GM12878 (cell line): ENCODE measurements at regions not wholly inside any gene's neighbourhood (a gene's known extent, or its start where the extent isn't known, plus 50 kb on each side); places are given as distances from the start of the nearest gene placed in this dataset.

Source experiments
- ATAC-seq: fragments of 200-7000 bp; cut with Tn5 transposase; 3 replicates; pipeline ENCODE4 v1.9.1; 2020; ENCODE audit warnings: mild to moderate bottlenecking, moderate library complexity
- BruUV-seq: library from RNA; stranded (reverse); fragments of 400-500 nt; replicated peaks from 2 replicates; lab custom pipeline; 2021; lab: Mats Ljungman, UMichigan
- CTCF ChIA-PET: fragments of 300-600 bp; sonication (Branson Sonifier 250); formaldehyde crosslinking; extraction: SDS; loops from one replicate; lab custom pipeline; 2021; ENCODE audit warnings: inconsistent platforms; lab: Yijun Ruan, JAX
- POLR2A ChIA-PET: fragments of 350-600 bp; formaldehyde crosslinking; extraction: SDS; loops from one replicate; lab custom pipeline; 2021; ENCODE audit warnings: inconsistent platforms; lab: Charles Lee
- RAD21 ChIA-PET: fragments of 300-600 bp; sonication (Branson Sonifier 250); formaldehyde crosslinking; loops from one replicate; lab custom pipeline; 2023; ENCODE audit warnings: antibody characterized with exemption; ENCODE audit not compliant: unreplicated experiment; lab: Charles Lee
- SMC1A ChIA-PET: fragments of 300-600 bp; sonication (Branson Sonifier 250); formaldehyde crosslinking; loops from one replicate; lab custom pipeline; 2023; ENCODE audit not compliant: unreplicated experiment, uncharacterized antibody; lab: Charles Lee
- DNase-seq: peaks from one replicate; pipeline ENCODE4 v3.0.0-alpha.2; 2011; ENCODE audit warnings: low read depth, low spot score
- FAIRE-seq: peaks from 3 replicates; lab custom pipeline; 2011; peaks lifted over from hg19 to GRCh38; lab: Jason Lieb, UNC
- H2AFZ ChIP-seq: 2 replicates; pipeline ENCODE4 v1.6.0; 2011; ENCODE audit warnings: low read depth, low read length, control low read depth; ENCODE audit not compliant: control insufficient read depth
- H3K27ac ChIP-seq: 2 replicates; pipeline ENCODE4 v1.5.1; 2011; ENCODE audit warnings: control low read depth; ENCODE audit not compliant: control insufficient read depth, insufficient read depth
- H3K27me3 ChIP-seq, 2 experiments: replicated peaks in 1 of 2; 2 replicates each; pipeline versions ENCODE4 v1.6.0 to v1.6.1; 2011; ENCODE audit warnings: low read length in 1 of 2; ENCODE audit not compliant: control insufficient read depth in 2 of 2, insufficient read depth in 2 of 2
- H3K36me3 ChIP-seq, 2 experiments: 2 replicates each; pipeline ENCODE4 v1.5.1; 2011; ENCODE audit warnings: low read length in 1 of 2; ENCODE audit not compliant: control insufficient read depth in 2 of 2, insufficient read depth in 2 of 2
- H3K4me1 ChIP-seq: 2 replicates; pipeline ENCODE4 v1.6.1; 2011; ENCODE audit warnings: mild to moderate bottlenecking, low read length, moderate library complexity, mixed read lengths; ENCODE audit not compliant: control insufficient read depth, insufficient read depth
- H3K4me2 ChIP-seq: 2 replicates; pipeline ENCODE4 v1.6.0; 2011; ENCODE audit warnings: control low read depth; ENCODE audit not compliant: control insufficient read depth, insufficient read depth
- H3K4me3 ChIP-seq: fragments of 200-600 bp; sonication (generic); 2 replicates; pipeline ENCODE4 v1.5.1; 2016
- H3K79me2 ChIP-seq: 2 replicates; pipeline ENCODE4 v1.6.0; 2011; ENCODE audit warnings: low read length; ENCODE audit not compliant: control insufficient read depth, insufficient read depth
- H3K9ac ChIP-seq: 2 replicates; pipeline ENCODE4 v1.8.0; 2011; ENCODE audit warnings: low read length, control low read depth, mixed read lengths; ENCODE audit not compliant: control insufficient read depth, insufficient read depth
- H3K9me3 ChIP-seq: replicated peaks from 3 replicates; pipeline ENCODE4 v1.5.1; 2011; ENCODE audit warnings: mild to moderate bottlenecking, low read length; ENCODE audit not compliant: control insufficient read depth, insufficient read depth
- H4K20me1 ChIP-seq: 2 replicates; pipeline ENCODE4 v1.6.0; 2011; ENCODE audit not compliant: control insufficient read depth, insufficient read depth
- ATF7 ChIP-seq: fragments of 450-650 bp; IDR thresholded peaks from 2 replicates; pipeline ENCODE4 v1.6.1; 2016; ENCODE audit warnings: low read depth, mild to moderate bottlenecking
- BCL11A ChIP-seq: IDR thresholded peaks from 2 replicates; pipeline ENCODE4 v1.6.1; 2011; ENCODE audit warnings: low read depth, low read length
- GATAD2B ChIP-seq: fragments of 450-650 bp; conservative IDR thresholded peaks from 2 replicates; pipeline ENCODE4 v1.6.1; 2017; ENCODE audit warnings: low read depth, mild to moderate bottlenecking, moderate library complexity
- HDGF ChIP-seq: fragments of 450-650 bp; IDR thresholded peaks from 2 replicates; pipeline ENCODE4 v1.6.1; 2016; ENCODE audit warnings: antibody characterized with exemption
- KLF5 ChIP-seq: fragments of 450-650 bp; IDR thresholded peaks from 2 replicates; pipeline ENCODE4 v1.6.1; 2014; ENCODE audit warnings: mild to moderate bottlenecking; ENCODE audit not compliant: partially characterized antibody
- MXI1 ChIP-seq: fragments of 150-350 bp; IDR thresholded peaks from 2 replicates; pipeline ENCODE4 v1.6.1; 2011; ENCODE audit warnings: low read depth, mild to moderate bottlenecking, inconsistent platforms, low read length, improper control_type of control experiment
- MYC ChIP-seq: IDR thresholded peaks from 2 replicates; pipeline ENCODE4 v1.6.1; 2011; ENCODE audit warnings: mild to moderate bottlenecking, low read length, moderate library complexity, inconsistent platforms; ENCODE audit not compliant: insufficient read depth, insufficient replicate concordance, insufficient read length, severe bottlenecking
- POLR2A ChIP-seq: IDR thresholded peaks from 2 replicates; pipeline ENCODE4 v1.6.1; 2011; ENCODE audit warnings: low read depth, mild to moderate bottlenecking, low read length
- RB1 ChIP-seq: fragments of 450-650 bp; formaldehyde crosslinking; IDR thresholded peaks from 2 replicates; pipeline ENCODE4 v1.6.1; 2017; ENCODE audit warnings: mild to moderate bottlenecking, borderline replicate concordance
- SPI1 ChIP-seq: IDR thresholded peaks from 2 replicates; pipeline ENCODE4 v1.6.1; 2011; ENCODE audit warnings: low read depth, mild to moderate bottlenecking, low read length, moderate library complexity, borderline replicate concordance; ENCODE audit not compliant: insufficient read depth
- TCF12 ChIP-seq: IDR thresholded peaks from 2 replicates; pipeline ENCODE4 v1.6.1; 2011; ENCODE audit warnings: low read depth, mild to moderate bottlenecking, low read length
- WGBS: methylation state at CpG from one replicate; pipeline ENCODE4 v1.1.6; 2016; ENCODE audit warnings: low lambda C conversion rate; ENCODE audit not compliant: insufficient replicate concordance, insufficient coverage; ENCODE audit errors: missing lambda C conversion rate; 5-methylcytosine and 5-hydroxymethylcytosine counted together
- in situ Hi-C: fragments of 300-500 bp; cut with MboI; formaldehyde crosslinking; loops from 9 replicates; pipeline ENCODE4 v1.14.3; 2018; ENCODE audit warnings: mixed read lengths
- intact Hi-C: fragments of 100-400 bp; cut with micrococcal nuclease; formaldehyde crosslinking; loops from one replicate; pipeline ENCODE4 v1.14.2; 2022; ENCODE audit not compliant: unreplicated experiment
- TF ChIP-seq, protein P1 (sequence below), 3 experiments: IDR thresholded peaks in 2 of 3; conservative IDR thresholded peaks in 1 of 3; 2 replicates each; pipeline ENCODE4 v1.5.1; 2011; ENCODE audit warnings: low read depth in 3 of 3, low read length in 3 of 3, mild to moderate bottlenecking in 3 of 3, control low read depth in 2 of 3, moderate library complexity in 2 of 3, inconsistent platforms in 1 of 3, mixed read lengths in 1 of 3; ENCODE audit not compliant: control insufficient read depth in 2 of 3, insufficient read depth in 1 of 3; ENCODE audit errors: extremely low read depth in 1 of 3
- TF ChIP-seq, protein P2 (sequence below): fragments of 450-650 bp; IDR thresholded peaks from 2 replicates; pipeline ENCODE4 v1.6.1; 2018; ENCODE audit warnings: mild to moderate bottlenecking, low read depth, moderate library complexity; ENCODE audit not compliant: partially characterized antibody
- TF ChIP-seq, protein P3 (sequence below): fragments of 450-650 bp; IDR thresholded peaks from 2 replicates; pipeline ENCODE4 v1.6.1; 2018; ENCODE audit warnings: borderline replicate concordance, mild to moderate bottlenecking; ENCODE audit not compliant: partially characterized antibody

DNA sequence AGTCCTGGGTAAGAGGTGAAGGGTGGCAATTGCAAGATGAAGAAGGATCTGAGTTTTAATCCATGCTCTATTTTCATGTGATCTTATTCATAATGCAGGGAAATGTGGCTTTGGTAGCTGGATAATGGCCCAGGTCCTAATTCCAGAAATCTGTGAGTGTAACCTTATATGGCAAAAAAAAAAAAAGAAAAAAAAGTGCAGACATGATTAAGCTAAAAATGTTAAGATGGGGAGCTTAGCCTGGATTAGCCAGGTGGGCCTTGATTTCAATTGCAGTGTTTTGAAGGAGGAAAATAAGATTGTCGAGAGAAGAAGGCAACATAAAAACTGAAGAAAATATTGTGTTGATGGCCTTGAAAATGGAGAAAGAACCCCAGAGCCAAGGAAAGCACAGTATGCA, 867.7 kb upstream of the HS3ST1 start (continued):
- no peak for TF ChIP-seq TCF12
- TF ChIP-seq, protein P1, sequence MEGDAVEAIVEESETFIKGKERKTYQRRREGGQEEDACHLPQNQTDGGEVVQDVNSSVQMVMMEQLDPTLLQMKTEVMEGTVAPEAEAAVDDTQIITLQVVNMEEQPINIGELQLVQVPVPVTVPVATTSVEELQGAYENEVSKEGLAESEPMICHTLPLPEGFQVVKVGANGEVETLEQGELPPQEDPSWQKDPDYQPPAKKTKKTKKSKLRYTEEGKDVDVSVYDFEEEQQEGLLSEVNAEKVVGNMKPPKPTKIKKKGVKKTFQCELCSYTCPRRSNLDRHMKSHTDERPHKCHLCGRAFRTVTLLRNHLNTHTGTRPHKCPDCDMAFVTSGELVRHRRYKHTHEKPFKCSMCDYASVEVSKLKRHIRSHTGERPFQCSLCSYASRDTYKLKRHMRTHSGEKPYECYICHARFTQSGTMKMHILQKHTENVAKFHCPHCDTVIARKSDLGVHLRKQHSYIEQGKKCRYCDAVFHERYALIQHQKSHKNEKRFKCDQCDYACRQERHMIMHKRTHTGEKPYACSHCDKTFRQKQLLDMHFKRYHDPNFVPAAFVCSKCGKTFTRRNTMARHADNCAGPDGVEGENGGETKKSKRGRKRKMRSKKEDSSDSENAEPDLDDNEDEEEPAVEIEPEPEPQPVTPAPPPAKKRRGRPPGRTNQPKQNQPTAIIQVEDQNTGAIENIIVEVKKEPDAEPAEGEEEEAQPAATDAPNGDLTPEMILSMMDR (IDR thresholded peaks at IDR 0.05 in 2 of 3, conservative IDR thresholded peaks at IDR 0.05 in 1 of 3; ENCODE audit: control insufficient read depth in 2 of 3, extremely low read depth in 1 of 3, insufficient read depth in 1 of 3, low read depth in 3 of 3, low read length in 3 of 3) = no peak

DNA sequence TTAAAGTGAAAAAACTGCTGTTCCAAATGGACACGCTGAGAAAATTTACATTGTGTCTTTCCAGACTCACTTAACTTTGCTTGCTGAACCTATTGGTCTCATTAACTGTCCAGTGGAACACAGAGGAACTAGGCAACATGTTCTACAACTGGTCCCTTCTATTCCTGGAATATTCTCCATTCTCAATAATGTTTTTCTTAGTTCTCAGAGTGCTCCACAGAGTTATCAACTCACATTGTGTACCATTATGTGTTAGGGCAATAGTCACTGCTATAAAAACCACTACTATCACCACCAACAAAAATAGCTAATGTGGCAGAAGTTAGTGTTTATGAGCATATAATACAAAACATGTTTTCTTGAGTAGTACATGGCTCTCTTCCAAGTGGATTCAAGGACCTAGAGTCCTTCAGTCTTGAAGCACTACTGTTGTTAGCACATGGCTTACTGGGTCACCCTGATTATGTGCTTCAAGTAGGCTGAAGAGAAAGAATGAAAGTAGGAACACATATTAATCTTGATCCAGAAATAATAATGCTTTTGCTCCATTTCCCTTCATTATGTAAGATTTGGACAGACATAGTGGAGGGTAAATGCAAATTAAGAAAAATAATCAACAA, 865.3 kb upstream of the HS3ST1 start:
- in situ Hi-C loops = no loop called here
- POLR2A ChIA-PET = no interaction called here
- H3K79me2 ChIP-seq = no peaks in the 10 kb centered on the region
- WGBS = 55% methylated on average over 1 of the region's 1 CpG
- H3K27me3 ChIP-seq = no peaks in the 10 kb centered on the region
- CTCF ChIA-PET = interaction anchor here (1.0 kb wide), 1 partner anchor 252 kb away, joined by 3 read pairs; no protein-coding TSS in a partner anchor
- H2AFZ ChIP-seq = no peak overlapping the region
- no peak overlapping the region for H3K9ac ChIP-seq
- no peak overlapping the region for H3K27ac ChIP-seq
- RAD21 ChIA-PET = no interaction called here
- H3K4me3 ChIP-seq = no peak overlapping the region
- ATAC-seq (no peak), DNase-seq (no peak), FAIRE-seq (no peak)
- no TSS peak for BruUV-seq
- no peaks in the 10 kb centered on the region for H3K36me3 ChIP-seq
- no peaks in the 10 kb centered on the region for H3K4me1 ChIP-seq
- no peak overlapping the region for H3K4me2 ChIP-seq
- intact Hi-C loops = no loop called here
- H3K9me3 ChIP-seq = no peaks in the 10 kb centered on the region
- no peaks in the 10 kb centered on the region for H4K20me1 ChIP-seq
- SMC1A ChIA-PET = no interaction called here
- no peak for TF ChIP-seq POLR2A
- no peak for TF ChIP-seq SPI1
- TF ChIP-seq GATAD2B = no peak
- TF ChIP-seq RB1 = no peak
- TF ChIP-seq, protein P2, sequence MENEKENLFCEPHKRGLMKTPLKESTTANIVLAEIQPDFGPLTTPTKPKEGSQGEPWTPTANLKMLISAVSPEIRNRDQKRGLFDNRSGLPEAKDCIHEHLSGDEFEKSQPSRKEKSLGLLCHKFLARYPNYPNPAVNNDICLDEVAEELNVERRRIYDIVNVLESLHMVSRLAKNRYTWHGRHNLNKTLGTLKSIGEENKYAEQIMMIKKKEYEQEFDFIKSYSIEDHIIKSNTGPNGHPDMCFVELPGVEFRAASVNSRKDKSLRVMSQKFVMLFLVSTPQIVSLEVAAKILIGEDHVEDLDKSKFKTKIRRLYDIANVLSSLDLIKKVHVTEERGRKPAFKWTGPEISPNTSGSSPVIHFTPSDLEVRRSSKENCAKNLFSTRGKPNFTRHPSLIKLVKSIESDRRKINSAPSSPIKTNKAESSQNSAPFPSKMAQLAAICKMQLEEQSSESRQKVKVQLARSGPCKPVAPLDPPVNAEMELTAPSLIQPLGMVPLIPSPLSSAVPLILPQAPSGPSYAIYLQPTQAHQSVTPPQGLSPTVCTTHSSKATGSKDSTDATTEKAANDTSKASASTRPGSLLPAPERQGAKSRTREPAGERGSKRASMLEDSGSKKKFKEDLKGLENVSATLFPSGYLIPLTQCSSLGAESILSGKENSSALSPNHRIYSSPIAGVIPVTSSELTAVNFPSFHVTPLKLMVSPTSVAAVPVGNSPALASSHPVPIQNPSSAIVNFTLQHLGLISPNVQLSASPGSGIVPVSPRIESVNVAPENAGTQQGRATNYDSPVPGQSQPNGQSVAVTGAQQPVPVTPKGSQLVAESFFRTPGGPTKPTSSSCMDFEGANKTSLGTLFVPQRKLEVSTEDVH = no peak
- TF ChIP-seq, protein P3, sequence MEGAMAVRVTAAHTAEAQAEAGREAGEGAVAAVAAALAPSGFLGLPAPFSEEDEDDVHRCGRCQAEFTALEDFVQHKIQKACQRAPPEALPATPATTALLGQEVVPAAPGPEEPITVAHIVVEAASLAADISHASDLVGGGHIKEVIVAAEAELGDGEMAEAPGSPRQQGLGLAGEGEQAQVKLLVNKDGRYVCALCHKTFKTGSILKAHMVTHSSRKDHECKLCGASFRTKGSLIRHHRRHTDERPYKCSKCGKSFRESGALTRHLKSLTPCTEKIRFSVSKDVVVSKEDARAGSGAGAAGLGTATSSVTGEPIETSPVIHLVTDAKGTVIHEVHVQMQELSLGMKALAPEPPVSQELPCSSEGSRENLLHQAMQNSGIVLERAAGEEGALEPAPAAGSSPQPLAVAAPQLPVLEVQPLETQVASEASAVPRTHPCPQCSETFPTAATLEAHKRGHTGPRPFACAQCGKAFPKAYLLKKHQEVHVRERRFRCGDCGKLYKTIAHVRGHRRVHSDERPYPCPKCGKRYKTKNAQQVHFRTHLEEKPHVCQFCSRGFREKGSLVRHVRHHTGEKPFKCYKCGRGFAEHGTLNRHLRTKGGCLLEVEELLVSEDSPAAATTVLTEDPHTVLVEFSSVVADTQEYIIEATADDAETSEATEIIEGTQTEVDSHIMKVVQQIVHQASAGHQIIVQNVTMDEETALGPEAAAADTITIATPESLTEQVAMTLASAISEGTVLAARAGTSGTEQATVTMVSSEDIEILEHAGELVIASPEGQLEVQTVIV = no peak
- no peak for TF ChIP-seq KLF5
- TF ChIP-seq MXI1 = no peak
- no peak for TF ChIP-seq ATF7
- no peak for TF ChIP-seq HDGF
- no peak for TF ChIP-seq MYC
- TF ChIP-seq BCL11A = no peak
